ENCODE measurements at regions not wholly inside any gene's neighbourhood (a gene's known extent, or its start where the extent isn't known, plus 50 kb on each side); places are given as distances from the start of the nearest gene placed in this dataset.
"Not testable (repeated sequence)": the region's sequence is repeated elsewhere in the genome, so short reads cannot be mapped to it uniquely, and the experiment has no call there.

DNA sequence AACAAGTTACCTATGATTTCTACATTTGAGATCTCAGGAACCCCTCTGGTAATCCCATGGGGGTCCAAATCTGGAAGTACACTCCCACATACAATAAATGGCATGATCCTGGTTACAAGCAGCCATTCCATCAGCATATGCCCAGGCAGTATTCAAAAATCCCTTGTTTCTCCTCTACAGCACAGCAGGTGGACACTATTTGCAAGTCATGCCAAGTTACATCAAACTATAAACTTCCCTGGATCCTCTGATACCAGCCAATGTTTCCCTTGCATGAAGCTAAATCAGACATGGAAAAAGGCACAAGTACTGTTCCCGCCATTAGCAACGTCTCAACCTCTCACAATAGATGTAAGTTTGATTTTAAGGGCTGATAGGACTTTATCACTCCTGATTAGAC, 134.5 kb upstream of the PRSS16 start:
- no peak for DNase-seq

DNA sequence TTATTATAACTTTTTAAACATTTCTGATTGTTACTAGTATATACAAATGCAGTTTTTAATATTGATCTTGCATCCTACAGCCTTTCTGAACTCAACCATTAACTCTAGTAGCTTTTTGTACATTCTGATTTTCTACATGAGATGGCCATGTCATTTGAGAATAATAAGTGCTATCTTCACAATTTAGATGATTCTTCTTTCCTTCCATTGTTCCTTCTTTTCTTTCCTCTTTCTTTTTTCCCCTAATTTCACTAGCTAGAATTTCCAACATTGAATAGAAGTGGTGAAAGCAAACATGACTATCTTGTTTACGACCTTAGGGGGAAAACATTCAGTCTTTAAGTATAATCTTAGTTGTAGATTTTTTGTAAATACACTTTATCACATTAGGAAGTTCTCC, 128.2 kb upstream of the PRSS16 start:
- no peak for DNase-seq

DNA sequence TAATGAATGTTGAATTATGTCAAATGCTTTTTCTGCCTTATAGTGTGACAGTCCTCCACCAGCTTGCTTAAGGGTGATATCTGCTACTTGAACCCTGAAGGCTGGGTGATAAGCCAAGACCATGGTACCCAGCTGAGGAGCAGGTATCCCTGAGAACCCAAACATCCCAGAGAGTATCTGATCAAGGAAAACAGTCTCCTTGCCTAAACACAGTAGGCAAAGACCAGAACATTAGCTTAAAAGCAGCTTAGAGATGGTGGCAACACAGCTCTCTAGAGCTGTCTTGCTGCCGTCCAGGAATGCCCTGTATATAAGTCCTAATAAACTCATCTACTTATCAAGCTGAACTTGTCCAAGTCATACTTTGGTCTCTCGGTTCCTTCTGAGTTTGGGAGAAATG, 127.7 kb upstream of the PRSS16 start:
- no peak for DNase-seq

DNA sequence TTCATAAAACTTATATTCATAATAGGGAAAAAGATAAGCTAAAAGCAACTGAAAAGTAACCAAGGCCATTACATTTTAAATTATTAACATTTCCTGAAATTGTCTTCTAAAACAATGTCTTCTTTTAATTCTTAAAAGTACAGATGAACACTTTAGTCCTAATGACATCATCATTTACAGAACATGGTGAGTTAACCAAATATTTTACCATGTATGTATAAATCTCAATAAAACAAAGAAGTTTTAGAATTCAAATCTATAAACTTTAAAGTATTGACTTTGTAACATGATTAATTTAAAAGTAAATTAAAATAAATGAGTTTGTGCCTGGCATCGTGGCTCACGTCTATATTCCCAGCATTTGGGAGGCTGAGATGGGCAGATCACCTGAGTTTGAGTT, 125.9 kb upstream of the PRSS16 start:
- no peak for DNase-seq

DNA sequence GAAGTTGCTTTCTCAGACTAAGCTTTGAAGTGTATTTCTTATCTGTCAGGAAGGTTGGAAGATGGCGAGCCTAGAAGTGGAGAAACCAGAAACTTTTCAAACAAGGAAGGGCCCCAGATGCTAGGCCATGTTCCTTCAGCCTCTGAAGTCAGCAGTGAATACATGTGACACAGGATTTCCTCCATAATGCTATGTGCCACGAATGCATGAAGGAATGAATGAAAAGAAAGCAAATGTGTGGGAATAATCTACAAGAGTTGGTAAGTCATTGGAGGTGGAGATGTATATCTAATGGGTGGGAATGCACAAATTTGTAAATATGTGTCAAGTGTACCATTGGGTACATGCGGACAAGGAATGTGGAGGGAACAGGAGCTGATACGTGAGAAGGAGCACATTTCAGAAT, 123.2 kb upstream of the PRSS16 start:
- DNase-seq: no peak

DNA sequence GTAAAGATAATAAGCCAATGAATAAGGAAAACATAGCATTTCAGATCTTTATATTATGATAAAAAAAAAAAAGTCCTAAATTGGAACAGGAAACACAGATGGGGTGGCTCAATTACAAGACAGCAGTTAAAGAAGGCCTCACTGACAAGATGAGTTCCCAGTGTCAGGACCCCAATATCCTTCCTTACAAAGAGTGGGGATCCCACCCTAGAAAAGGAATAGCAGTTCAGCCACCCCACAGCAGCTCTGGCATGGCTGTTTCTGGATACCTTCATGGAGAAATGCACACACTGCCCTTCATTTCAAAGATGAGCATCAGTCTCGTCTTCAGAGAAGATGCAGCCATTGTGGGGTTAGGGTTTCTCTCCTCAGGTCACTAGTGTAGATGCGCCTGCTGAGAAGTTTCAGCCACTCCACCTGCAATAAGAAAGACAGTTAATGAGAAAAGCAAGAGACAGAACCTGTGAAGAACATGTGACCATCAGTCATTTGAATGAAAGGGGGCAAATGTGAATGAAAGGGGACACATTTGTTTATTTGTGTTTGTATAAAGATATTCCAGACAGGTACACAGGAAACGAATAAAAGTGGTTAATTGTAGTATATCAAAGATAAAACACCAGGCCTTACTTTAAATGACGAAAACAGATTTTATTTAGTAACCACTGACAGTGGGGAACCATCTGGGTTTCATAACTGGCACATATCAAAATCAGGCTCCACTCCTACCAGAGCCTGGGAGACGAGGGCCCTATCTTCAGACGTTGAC, 121.3 kb upstream of the PRSS16 start:
- DNase-seq: no peak

DNA sequence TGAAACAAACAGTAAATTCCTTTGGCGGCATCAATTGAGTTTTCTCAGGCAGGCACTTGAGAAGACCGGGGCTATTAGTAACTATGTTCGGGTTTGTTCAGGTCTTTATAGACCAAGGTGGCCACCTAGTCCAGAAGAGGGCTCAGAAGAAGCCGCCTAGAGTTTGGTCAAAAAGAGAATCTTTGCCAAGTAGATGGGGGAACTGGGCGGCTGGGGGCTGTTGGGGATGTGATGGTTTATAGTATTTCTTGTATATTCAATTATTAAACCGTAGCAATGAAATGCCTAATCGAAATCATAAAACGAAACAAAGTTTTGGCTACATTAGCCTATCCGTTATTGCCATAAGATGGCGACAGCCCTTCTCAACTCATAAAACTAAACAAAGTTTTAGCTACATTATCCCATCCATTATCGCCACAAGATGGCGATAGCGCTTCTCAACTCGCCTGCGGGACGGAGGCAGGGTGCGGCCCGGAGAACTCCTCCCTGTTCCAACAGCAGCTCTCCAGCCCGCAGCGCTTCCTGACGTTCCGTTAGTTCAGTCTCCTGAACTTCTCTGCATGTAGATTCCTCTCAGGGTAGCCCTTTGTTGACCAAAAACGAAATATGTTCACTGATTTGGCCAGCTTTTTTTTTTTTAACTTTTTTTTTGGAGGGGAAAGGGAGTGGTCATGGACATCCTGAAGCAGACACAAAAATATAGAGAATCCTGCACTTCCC, 120.5 kb upstream of the PRSS16 start:
- DNase-seq: peak; percentile 81 to 87

DNA sequence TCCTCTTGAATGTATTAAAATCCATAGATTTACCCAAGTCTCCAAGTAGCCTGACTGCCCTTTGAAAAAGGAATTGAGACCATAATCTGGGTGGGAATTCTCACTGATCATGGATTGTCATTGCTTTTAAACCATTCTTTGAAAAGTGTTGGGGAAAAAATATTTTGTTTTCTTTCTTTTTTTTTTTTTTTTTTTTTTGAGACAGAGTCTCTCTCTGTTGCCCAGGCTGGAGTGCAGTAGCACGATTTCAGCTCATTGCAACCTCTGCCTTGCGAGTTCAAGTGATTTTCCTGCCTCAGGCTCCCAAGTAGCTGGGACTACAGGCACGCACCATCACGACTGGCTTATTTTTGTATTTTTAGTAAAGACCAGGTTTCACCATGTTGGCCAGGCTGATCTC, 119.6 kb upstream of the PRSS16 start:
- DNase-seq: not testable (repeated sequence)

DNA sequence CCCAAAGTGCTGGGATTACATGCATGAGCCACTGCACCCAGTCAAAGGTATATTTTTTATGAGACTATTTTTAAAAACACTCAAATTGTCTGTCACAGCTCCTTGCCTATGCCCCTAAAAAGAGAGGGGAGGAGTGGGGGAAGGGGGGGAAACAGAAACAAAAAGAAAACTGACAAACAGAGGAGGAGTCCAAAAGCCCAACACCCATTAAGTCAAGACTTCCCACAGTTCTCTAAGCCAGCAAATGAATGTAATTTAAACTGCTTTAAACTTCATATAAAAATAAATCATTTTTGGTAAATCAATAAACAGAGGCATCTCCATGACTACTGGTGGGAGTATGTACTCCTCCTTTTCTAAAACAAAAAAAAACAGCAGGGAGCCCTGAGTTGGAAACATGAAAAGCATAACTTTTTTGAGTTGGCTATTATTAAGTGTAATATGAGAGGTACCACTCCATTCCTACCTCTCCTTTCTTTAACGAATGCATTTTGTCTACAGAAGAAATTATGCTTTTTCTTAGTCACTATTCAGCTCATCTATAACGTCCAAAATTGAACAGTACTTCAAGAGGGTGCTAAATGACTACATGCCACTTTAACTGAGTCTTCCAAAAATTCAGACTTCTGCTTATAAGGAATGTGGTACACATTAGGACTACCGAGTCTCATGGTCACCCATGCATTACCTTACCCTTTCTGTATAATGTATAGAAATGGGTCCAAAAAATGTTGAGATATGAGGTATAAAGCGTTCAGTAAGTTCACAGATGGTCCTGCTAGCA, 119.0 kb upstream of the PRSS16 start:
- DNase-seq: no peak

DNA sequence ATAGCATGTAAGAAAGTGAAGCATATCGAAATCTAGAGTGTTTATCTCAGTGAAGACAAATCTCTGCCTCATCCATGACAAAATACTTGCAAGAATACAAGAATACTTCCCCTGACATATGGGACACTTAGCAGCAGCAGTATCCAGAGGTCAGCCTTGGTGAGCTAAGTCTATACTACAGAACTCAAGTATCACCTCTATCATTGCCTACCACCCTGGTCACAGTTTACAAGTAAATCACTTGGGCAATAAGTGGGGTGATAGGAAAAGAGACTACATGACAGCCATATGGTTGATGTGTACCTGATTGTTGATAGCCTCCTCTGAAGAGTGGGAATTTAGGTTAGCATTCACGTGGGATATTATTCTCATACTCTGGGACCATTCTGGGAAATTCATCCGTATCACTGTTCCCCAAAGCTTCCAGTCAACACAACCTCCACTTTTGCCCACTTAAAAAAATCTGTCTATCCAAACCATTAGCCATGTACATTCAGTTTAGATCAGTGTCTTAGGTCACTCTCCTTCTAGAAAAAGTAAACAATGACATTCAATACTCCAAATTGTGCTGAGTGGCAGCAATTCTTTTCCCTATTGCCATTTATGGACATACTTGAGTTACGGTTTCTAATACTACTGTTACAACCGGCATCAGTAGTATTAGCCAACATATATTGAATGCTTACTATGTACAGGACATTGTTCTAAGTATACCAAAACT, 118.2 kb upstream of the PRSS16 start:
- DNase-seq: no peak

DNA sequence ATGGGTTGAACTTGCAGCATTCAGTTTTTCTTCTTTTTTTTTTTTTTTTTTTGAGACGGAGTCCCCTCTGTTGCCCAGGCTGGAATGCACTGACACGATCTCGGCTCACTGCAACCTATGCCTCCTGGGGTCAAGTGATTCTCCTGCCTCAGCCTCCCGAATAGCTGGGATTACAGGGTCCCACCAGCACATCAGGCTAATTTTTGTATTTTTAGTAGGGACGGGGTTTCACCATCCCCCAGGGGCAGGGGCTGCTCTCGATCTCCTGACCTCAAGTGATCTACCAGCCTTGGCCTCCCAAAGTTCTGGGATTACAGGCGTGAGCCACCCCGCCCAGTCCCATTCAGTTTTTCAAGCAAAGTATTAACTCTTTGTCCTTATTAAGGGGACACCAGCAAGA, 117.6 kb upstream of the PRSS16 start:
- no peak for DNase-seq

DNA sequence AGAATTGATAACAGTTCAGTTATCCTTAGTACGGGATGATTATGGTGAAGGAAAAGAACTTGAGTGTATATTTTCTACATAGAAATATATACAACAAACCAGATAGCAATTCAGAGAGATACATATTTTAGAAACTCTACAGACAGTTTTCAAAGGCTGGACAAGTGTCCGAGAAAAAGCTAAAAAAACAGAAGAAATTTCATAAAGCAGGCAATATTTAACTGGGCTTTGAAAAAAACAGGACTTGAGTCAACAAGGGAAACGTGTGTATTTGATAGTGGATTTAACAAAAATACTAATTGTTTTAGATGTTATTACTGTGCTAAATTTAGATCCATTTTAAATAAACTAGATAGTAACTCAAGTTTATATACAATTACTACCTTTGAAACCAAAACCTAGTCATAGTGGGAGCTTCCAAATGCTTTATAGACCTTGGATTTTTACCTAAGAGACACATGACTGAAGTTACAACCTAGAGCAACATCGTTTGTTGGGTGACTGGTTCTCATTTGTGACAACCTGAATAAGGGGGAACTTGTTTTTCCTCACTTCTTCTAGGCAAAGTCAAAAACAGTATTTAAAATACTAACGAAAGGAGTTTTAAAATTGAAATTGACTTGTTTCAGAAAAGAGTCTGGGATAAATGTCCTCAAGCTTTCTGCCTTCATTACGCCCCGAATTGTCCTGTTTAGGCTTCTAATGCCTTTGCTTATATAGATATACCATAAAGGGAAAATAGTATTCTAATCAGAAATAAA, 116.7 kb upstream of the PRSS16 start:
- no peak for DNase-seq

DNA sequence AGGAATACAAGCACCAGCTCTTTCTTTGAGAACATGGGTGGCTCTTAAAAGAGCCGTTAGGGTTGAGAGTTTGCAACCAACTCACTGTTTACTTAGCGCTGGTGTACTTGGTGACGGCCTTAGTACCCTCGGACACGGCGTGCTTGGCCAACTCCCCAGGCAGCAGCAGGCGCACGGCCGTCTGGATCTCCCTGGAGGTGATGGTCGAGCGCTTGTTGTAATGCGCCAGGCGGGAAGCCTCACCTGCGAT, 115.3 kb upstream of the PRSS16 start:
- DNase-seq: not testable (repeated sequence)

DNA sequence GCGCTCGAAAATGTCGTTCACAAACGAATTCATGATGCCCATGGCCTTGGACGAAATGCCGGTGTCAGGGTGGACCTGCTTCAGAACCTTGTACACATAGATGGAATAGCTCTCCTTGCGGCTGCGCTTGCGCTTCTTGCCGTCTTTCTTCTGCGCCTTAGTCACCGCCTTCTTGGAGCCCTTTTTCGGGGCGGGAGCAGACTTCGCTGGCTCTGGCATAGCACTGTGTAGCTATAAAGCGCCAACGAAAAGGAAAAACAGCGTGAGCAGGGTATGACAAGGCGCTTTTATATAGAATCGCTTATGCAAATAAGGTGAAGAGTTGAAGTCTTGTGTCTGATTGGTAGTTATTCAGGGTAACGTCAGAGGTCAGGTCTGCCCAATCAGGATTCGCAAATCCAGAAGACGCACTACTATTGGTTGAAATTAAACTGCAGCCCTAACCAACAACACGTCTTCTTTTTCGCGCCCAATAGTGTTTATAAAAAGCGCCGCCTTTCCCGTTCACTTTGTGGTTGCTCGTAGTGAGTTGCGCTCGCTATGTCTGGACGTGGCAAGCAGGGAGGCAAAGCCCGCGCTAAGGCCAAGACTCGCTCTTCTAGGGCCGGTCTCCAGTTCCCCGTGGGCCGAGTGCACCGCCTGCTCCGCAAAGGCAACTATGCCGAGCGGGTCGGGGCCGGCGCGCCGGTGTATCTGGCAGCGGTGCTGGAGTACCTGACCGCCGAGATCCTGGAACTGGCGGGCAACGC, 114.8 kb upstream of the PRSS16 start:
- DNase-seq: peak; percentile 86 to 90

DNA sequence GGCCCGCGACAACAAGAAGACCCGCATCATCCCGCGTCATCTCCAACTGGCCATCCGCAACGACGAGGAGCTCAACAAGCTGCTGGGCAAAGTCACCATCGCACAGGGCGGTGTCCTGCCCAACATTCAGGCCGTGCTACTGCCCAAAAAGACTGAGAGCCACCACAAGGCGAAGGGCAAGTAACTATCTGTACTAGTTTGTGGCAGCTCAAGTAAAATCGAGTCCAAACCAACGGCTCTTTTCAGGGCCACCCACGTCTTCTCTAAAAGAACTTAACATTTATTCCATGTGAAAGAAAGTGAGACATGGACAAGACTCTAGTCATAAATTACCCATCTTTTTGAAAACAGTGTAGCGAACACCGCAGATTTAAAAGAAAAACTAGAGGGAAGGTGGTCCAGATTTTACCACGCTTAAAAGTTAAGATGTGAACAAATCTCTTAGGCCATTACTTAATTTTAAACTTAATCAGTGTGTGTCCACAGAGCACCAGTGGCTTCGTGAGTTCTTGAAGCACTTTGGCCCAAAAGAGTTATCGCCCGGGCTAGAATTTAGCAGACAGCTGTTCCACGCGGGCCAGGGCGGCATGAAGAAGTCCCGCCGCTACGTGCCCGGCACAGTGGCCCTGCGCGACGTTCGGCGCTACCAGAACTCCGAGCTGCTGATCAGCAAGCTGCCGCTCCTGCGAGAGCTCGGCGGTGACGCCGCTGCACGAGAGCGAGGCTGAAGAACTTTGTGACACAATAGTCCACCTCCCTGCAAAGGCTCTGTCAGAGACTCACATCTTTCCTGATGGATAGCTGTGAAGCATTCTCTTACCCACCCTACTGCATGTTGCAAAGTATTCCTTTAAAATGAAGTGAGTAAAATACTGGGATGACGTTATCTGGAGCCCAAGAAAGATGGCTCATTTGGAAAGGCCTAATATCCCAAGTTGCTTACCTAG, 113.9 kb upstream of the PRSS16 start:
- peak; percentile 73 to 79 for DNase-seq

DNA sequence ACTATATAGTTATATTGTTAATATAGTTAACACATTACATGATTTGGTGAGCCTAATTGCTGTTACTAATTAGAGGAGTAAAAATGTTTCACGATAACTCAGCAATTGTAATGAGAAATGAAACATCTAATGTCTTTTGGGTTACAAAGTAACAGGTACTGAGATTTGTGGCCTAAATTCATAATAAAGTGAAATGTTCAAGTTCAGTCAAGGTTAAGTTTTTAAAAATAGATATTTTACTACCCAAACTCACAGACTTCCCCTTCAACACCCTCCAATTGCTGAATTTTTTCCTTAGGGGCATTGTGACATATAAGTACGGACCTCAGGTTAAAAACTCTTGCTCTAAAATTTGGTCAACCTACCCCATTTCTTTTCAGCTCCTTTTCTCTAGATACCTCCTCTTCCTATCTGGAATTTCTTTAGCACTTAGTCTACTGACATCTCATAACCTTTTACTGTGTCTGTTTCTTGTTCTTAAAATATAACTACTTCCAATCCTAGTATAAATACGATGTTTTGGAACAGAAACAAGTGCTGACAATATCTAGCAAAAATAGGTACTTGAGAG, 112.3 kb upstream of the PRSS16 start:
- DNase-seq: no peak

DNA sequence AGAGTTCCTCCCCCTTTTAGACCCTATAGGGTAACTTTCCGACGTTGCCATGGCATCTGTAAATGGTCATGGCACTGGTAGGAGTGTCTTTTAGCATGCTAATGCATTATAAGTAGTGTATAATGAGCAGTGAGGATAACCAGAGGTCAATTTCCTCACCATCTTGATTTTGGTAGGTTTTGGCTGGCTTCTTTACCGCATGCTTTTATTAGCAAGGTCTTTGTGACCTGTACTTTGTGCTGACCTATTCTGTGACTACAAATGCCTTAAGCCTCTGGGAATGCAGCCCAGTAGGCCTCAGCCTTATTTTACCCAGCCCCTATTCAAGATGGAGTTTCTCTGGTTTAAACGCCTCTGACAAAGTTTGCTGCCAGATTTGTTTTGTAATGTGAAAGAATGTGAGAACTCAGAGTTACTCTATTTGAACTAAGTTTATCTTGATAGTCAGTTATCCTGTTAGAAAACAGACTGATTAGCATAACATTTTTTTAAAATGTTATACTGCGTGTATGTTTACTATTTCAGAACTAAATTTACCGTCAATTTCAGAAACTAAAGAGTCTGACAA, 111.3 kb upstream of the PRSS16 start:
- DNase-seq: no peak

DNA sequence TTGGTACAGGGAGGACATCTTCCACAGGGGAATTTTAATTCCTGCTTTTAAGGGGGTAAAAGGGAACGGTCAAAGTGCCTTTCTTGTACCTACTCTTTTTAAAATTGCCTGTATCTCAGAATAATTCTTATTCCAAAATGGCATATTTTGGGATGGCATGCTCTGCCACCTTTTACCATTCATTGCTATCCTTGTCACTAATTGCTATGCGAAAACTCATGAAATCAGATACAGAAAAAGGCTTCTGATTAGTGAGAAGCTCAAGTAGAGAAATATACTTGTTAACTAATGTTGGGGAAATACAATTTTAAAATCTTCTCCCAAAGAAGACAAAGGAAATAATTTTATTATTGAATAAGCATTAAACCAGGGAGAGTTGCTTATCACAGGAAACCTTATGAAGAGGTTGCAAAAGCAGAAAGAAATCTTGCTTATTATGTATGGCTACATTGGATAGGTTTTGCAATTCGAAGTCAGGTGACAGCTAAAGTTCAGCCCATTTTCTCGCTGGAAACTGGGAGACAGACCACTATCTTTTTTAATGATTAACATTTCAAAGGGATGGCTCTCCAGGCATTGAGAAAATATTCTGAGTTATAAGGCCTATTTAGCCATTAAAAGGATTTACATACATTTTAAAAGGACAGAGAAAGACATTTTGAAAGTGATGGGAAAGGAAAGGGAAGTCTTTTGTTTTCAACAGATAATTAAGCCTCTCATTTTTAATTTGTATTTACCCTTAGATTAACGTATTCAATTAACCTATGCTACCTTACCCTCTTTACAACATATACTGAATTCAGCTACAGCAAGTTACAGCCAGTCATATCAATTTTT, 110.3 kb upstream of the PRSS16 start:
- no peak for DNase-seq

DNA sequence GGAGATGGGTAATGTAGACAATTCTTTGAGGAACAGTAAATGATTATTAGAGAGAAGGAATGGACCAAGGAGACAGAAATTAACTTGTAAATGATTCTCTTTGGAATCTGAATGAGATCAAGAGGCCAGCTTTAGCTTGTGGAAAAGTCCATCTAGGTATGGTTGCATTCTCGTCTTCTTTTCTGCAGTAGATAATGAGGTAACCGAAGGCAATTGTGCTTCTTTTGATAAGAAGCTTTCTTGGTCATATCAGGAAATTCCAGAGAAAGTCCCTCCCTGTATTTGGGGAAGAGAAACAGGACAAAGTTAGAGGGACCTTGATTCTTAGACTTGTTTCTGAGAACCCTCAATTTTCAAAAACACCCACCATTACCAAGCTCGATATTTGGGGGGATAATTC, 109.1 kb upstream of the PRSS16 start:
- DNase-seq: no peak
